ENCODE measurements at regions not wholly inside any gene's neighbourhood (a gene's known extent, or its start where the extent isn't known, plus 50 kb on each side); places are given as distances from the start of the nearest gene placed in this dataset.

DNA sequence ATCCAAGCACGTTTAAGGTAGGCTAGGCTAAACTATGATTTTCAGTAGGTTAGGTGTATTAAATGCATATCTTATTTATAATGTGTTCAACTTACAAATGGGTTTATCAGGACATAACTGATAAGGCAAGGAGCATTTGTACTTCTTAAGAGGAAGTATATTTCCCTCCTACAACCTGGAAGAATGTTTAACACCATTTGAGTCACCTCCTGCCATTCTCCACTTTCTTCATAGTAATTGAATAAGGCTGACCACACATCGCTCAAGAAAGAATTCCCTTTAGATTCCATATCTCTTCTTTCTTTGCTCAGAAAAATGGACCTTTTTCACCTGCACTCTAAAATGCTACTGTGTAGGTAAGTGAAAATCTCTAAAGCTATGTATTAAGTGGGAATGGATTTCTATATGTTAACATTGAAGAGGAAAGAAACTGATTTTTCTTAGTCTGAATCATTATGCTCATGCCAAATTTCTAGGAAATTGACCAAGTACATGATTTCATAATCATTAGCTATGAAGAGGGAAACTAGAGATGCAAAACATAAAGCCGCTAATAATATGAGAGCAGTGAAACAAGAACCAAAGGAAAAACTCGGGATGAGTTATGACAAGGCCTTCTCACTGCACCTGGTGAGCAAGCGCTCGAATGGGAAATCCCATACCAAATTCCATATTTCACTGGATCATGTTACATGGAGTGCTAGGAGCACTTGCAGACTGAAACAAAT is 210.4 kb downstream of the ALDH8A1 start:
- peak; percentile 67 for DNase-seq

DNA sequence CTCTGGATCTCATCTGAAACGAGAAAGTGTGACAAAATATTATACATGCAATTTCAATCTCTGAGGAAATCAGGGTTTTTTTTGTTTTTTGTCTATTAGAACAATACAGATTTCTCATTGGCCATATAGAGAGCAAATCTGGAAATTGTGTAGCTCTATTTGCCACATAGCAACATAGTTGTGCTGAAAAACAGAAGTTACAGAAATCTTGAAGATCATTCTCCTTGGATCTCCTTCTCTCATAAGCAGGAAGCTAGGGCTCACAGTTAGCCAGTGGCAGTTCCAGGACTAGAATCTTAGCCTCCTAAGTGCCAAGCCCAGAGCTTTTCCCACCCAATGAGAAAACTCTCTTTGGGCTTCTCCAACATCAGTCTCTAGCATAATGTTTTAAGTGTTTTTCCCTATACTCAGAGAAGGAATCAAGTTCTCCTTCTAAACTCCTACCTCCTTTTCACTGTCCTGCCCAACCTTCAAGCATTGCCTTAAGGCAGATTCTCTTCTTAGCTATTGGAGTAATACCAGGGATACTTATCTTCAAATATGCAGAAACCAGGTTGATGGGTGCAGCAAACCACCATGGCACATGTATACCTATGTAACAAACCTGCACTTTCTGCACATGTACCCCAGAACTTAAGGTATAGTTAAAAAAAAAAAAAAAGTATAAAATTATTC is 211.6 kb downstream of the ALDH8A1 start:
- DNase-seq, result peak; percentile 43

DNA sequence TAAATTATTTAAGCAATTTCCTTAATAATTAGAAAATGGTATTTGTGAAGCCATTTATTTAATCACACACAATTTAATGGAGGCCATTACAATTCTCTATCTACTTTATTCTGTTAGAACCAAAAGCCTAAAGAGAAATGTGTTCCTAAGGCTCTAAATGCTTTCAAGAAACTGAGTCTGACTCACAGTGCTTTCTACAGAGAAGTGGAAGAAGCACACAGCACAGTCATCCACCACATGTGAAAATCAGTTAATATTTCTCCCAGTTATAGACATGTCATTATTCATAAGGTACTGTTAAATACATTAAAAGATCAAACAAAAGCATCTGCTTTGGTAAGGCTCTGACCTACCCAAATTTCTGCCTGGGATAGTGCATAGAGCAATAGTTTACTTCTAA is 214.4 kb downstream of the ALDH8A1 start:
- DNase-seq, result peak; percentile 61

DNA sequence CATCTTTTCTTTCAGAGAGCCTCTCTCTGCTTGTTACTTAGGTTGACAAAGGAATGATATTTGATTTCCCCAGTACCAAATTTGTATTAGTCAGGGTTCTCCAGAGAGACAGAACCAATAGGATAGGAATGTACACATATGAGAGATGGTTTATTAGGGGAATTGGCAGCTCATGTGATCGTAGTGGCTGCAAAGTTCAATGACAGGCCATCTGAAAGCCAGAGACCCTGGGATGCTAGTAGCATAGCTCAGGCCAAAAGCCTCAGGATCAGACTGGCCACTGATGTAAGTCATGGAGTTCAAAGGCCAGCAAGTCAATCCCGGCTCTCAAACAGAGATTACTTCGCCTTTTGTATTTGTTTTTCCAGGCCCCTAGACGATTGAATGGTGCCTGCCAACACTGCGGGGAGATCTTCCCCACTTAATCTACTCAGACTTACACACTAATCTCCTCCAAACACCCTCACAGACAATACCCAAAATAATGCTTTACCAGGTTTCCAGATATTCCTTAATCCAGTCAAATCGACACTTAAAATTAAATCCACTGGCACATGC is 215.5 kb downstream of the ALDH8A1 start:
- no peak for DNase-seq

DNA sequence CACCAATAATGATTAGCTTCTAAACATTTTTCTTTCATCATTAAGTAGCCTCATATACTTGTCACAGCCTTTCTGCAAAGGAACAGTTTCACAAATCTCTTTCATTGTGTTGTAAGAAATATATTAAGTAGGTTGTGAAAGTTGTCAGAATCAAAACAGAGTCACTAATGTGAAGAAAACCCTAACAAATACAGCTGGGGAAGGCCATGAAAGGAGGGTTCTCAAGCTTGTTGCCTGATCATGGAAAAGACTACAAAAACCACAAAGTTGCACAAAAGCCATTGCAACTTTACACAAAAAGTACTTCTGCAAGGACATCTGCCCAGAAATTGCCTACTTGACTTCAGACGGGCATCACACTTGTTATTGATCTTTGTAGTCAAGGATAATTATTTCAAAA is 216.1 kb downstream of the ALDH8A1 start:
- peak; percentile 83 for DNase-seq

DNA sequence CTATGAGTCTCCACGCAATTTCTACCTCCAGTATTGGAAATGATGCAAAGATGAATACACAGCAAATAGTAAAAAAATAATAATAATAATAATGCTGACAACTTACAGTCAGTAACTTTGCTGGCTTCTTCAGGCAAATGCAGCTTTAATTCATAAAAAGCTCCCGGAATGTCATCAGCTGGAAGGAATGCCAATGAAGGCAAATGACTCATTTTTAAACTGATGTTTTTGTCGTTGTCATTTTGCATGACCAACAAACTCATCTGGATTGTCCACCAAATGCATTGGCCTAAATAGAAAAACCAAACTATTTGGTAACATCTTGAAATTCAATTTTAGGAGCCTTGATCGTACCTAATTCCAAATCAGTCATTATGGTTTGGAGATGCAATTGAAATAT is 217.1 kb downstream of the ALDH8A1 start:
- DNase-seq, result no peak

DNA sequence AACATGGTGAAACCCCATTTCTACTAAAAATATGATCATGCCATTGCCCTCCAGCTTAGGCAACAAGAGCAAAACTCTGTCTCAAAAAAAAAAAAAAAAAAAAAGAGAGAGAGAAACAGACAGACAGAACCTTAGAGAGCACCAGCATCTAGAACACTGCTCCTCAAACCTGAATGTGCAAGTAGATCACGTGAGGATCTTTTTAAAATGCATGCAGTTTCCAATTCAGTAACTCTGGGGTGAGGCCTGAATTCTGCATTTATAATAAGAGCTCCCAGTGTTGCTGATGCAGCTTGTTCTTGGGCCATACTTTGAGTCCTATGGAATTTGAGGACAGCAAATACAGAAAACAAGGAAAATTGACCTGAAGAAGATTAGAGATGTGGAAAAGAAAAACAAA is 218.3 kb downstream of the ALDH8A1 start:
- DNase-seq, result no peak

DNA sequence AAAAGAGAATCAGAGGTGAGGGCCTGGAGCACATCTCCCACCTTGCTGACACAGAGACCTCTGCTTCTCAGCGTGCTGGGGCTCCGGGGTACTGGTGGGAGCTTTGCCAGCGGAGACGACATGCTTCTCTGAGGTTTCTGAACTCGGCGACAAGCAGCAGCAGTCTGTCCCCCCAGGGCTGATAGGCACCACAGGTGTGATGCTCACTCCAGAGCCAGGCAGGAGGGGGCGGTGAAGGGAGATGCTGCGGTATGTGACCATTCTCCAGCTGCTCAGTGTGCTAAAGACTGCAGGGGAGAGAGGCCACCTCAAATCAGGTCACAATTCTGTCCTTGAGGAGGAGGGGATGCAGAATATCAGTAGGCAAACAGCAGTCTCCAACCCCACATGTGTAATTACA is 219.9 kb downstream of the ALDH8A1 start:
- DNase-seq, result no peak

DNA sequence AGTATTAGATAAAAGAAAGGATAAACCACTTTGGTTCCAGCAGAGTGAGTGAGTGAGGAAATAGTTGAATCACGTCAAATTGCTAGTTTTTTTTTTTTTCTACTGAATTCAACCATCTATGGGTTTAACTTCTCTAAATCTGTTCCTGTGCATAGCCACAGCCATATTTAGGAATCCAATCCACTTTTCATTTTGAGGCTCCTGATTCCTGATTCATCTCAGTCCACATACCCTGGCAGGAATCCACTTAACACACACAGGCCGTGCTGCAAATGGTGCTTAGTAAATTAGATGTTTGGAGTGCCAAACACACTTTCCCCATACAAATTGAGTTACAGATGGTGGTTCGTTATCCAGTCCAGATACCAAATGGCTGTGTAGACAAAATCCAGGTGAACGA is 220.3 kb downstream of the ALDH8A1 start:
- no peak for DNase-seq

DNA sequence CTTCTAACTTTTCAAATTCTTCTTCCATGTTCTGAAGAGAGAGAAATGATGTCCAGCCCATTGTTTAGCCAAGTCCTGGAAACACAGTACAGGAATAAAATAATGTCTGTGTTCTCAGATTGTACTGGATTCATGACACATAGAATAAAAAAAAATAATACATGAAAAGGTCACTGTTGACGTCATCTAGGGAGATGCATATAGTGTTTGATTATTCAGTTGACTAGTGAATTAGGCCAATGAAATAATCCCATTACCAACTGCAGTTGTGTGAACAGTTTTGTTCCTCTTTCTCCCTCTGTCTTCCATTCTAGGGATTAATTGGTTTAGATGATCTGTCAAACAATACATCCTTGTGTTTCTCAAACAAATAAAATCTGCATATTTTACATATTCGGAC is 222.8 kb downstream of the ALDH8A1 start:
- no peak for DNase-seq

DNA sequence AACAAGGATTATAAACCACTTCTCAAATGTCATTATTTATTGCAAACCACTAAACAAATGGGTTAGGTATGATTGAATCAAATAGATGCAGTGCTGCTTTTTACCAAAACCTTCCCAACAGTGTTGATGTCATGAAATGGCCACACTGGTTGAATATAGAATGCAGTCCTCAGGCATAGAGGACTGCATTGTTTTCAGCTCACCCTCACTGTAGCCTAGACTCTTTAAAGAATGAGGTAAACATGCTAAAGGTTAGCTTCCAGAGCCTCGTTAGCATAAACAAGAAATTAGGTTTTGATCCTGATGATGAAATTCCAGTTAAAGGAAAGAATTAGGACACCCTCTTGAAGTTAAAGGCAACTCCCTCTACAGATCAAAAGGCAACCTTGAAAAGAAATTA is 224.3 kb downstream of the ALDH8A1 start:
- DNase-seq, result no peak

DNA sequence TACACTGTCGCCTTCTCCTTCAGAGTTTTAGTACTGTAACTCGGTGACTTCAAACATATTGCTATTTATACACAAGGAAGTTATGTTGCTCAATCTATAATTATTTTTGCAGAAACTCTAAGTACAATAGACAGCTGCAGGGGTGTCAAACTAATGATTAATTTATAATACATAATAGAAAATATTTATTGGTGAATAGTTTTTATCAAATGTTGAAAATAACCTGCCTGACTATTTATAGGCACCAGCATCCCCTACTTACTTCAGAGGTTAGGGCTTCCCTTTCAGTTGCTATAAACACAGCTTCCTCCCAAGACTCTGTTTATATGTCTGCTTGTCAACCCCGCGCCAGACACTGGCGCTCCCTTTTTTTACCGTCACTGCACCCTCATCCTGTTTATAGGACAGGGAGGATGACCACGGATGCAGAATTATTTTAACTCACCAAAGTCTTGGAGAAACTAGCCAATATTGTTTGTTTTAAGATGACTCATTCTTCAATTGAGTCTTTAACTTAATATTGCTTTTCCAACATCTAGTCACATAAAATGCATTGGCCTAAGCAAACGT is 225.0 kb downstream of the ALDH8A1 start:
- peak; percentile 38 for DNase-seq

DNA sequence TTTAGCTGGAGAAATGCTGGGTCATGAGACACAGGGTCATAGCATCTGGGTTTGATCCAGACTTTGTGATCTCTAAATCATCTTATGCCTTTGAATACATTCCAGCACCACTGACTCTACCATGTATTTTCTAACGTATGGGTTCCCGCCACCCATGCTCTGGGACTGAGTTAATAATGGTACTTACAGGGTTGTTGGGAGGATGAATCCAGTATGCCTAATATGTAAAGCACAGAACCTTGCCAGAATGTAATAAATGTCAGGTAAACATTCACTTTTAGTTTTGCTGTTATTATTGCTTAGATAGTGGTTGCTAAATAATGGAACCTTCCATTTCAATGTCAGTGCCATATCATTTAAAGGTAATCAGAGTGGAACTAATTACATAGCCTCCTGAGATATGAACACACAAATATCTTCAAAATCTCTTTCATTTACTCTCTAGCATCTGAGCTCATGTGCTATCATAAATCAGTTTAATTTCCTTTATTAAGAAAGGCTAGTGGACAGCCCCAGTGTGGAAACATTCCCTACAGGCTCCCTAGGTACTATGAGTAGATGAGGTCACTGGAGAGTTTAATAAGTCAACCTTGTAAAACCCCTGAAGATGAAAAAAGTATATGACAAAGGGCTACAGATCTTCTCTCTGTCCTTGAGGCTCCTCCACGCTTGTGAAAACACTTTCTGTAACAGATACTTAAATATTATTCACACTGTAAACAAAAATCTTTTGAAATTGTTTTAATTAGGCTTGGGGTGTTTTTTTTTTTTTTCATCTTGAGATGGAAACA is 226.6 kb downstream of the ALDH8A1 start:
- peak; percentile 31 for DNase-seq

DNA sequence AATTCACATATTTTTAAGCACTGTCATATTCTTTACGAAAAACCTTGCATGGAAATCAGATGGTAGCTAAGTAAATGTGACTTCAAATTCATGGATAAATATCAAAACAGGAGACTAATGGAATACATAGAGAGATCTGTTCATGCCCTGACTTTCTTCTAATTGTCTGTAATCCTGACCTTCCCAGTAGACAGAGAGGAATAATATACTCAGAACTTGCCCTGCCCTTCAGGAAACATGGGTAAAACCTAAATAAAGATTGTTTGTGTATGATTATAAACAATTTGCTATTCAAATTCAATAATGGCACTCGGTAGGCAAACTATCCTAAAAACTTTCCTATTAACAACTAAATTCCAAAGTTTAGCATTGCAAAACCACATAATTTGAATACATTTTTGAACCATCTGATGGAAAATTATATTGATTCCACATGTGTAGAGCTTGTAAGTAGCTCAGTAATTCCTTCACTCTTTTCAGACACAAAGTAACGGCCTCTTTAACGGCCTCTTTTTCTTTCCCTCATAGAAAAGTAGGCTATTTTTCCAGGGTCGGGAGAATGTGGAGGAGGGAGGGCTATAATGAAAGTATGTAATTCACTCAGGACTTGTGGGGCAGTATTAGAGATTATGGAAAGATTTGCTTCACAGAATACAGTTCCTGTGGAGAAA is 227.6 kb downstream of the ALDH8A1 start:
- no peak for DNase-seq

DNA sequence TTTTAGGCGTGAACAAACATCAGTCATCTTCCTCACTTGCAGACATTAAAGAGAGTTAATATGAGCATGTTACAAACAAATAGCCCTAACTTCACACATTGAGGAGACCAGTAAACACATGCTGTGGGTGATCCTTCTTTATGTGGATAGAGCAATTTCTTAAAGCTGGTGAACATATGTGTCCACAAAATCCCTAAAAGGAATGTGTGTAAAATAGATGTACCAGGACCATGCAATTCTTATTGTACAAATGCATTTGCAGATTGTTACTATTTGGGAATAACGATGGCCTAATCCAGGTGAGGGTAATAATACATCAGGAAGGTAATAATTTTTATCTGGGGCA is 228.9 kb downstream of the ALDH8A1 start:
- no peak for DNase-seq

DNA sequence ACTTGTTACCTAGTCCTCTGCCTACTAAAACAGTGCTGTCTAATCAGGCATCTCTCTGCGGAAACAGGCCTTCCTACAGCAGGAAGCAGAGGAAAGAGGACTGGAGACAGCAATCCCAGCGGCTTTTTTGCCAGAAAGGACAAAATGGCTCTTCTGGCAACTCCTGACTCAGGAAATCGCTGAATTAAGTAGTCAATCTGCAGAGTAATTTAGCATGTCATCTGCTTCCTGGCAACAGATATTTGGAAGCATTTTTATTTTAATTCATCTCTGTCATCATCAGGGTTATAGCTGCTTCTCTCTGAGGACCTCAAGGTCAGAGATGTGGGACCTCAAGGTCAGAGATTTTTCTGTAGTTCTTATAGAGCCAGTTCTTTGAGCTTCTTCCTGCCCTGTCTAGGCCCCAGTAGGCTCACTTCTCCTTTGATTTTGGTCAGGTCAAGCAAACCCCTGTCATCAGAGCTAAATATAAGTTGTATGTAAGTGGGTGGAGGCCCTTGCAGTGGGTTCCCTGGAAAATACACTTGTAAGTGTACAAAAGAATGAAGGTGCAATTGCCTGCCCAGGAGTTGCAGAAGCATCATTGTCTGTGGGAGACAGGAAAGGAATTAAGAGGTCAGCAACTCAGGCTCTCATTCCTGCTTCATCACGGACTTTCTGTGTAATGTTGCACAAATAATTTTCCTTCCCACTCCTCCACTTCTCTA is 229.4 kb downstream of the ALDH8A1 start:
- DNase-seq, result peak; percentile 87

DNA sequence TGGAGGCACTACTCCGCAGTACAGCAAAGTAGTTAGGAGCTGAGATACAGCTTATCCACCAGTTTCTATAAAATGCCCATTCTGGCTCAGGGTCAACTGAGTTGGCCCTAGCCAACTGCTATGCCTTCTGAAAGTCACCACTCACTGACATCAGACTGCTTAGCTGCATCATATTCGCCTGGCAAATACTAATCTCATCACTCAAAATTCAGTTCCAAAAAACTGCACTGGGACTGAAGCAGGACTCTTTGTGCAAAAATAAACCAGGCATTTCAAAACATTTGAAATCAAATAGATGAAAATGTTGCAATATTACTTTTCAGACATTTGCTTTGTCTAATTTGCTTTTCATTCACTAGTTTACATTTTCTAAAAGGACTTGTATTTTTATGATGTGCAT is 230.0 kb downstream of the ALDH8A1 start:
- DNase-seq, result peak; percentile 35

DNA sequence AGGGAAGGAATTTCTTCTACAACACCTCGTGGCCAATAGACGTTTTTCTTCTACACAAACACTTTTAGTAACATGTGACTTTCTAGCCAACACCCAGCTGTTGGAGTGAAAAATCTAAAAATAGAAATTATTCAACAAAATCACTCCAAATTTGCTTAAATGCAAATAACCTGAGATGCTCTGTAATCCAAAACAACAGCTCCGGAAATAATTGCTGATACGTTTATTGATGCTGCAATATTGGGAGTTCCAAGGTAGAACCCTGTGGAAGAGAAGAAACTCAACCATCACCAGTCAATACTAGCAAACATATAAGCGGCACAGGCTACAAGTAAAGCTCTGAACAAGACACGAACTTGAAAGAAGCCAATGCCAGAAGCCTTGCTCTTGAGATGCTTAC is 230.6 kb downstream of the ALDH8A1 start:
- no peak for DNase-seq

DNA sequence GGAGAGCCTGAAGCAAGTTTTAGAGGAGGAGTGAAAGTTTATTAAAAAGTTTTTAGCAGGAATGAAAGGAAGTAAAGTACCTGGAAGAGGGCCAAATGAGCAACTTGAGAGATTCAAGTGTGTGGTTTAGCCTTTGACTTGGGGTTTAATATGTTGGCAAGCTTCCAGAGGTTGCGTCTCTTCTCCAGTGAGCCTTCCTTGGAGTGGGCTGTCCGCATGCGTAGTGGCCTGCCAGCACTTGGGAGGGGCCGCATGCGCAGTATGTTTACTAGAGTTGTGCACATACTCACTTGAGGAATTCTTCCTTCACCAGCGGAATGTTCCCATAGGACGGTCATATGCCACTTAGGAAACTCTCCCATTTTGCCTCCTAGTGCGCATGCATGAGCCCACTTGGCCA is 235.2 kb downstream of the ALDH8A1 start:
- peak; percentile 43 for DNase-seq

DNA sequence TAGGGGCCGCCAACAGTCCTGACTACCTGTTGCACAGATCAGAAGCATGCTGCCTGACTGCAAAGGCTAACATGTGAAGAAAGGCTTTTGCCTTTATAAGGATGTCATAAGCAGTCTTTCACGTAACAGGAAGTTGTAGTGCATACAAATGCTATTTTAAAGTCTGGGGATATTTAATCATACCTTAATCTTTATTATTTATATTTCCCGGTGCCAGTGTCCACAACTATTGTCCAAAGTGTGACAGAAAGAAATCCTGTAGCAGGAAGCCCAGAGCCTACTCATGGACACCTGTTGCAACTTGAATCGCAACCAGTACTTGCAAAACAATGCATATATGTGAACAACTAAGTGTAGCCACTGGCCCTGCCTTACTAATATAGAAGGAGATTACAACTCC is 235.8 kb downstream of the ALDH8A1 start:
- DNase-seq, result no peak

DNA sequence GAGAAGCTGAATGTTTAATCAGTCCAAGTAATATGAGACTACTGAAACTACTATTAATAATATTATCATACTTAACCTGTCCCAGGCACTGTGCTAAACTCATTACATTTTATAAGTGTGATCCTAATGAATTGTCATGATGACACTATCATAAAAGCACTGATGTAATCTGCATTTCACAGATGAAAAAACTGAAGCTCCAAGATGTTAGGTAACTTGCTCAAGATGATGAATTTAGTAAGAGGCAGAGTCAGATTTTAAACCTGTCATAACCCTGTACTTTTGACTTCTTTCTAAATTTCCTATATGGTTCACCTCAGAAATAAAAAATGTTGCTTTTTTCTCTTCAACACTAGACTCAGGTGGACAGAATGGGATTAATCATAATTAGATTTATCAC is 237.6 kb downstream of the ALDH8A1 start:
- no peak for DNase-seq

DNA sequence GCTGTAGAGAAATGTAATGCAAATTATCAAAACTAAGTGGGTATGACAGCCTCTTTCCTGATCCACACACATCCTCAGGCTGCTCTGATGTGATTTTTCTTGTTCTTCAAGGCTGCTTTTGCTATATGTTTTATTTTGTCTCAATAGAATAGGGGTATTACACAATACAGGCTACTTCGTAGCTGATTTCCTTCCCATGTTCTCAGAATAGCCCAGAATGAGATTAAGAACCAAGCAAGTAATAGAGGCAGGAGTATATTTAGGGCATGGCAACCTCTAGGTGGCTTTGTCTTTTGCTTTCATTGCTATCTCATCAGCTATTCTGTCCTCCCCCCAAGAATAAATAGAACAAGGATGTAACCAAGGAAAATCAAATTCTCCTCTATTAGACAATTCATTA is 241.8 kb downstream of the ALDH8A1 start:
- DNase-seq, result no peak
